Natural killer cell treated with Interleukin-12 subunit alpha and Interleukin-12 subunit beta and Interleukin-15 and Interleukin-18, amount 100 ng/mL, for 72 hours (primary cell): ENCODE measurements at regions not wholly inside any gene's neighbourhood (a gene's known extent, or its start where the extent isn't known, plus 50 kb on each side); places are given as distances from the start of the nearest gene placed in this dataset.
"Not testable (repeated sequence)": the region's sequence is repeated elsewhere in the genome, so short reads cannot be mapped to it uniquely, and the experiment has no call there.

Experiments used
- ATAC-seq, 2 donors: fragments of 150-1000 bp; cut with Tn5 transposase in 1 of 2; sonication (Bioruptor Pico), chemical (Tn5 transposase) in 1 of 2; 2 replicates each; pipeline ENCODE4 v1.10.0; 2021
- DNase-seq: peaks from one replicate; pipeline ENCODE4 v3.0.0; 2022; ENCODE audit warnings: low spot score
- H3K27ac Mint-ChIP-seq, 2 donors: 1 replicate in 1 of 2; 2 replicates in 1 of 2; pipeline ENCODE4 v1.8.0; 2022; ENCODE audit warnings: mixed read lengths in 2 of 2, mild to moderate bottlenecking in 1 of 2, moderate library complexity in 1 of 2
- H3K27me3 Mint-ChIP-seq, 2 donors: 1 replicate in 1 of 2; 2 replicates in 1 of 2; pipeline ENCODE4 v1.8.0; 2022; ENCODE audit warnings: mixed read lengths in 2 of 2
- H3K36me3 Mint-ChIP-seq: one replicate; pipeline ENCODE4 v1.8.0; 2022; ENCODE audit warnings: mixed read lengths
- H3K4me1 Mint-ChIP-seq, 2 donors: 1 replicate in 1 of 2; 2 replicates in 1 of 2; pipeline ENCODE4 v1.8.0; 2022; ENCODE audit warnings: low read depth in 2 of 2, mixed read lengths in 2 of 2, mild to moderate bottlenecking in 1 of 2
- H3K4me3 Mint-ChIP-seq: one replicate; pipeline ENCODE4 v1.8.0; 2022; ENCODE audit warnings: mixed read lengths
- H3K9me3 Mint-ChIP-seq: 2 replicates; pipeline ENCODE4 v1.8.0; 2022; ENCODE audit warnings: mixed read lengths

DNA sequence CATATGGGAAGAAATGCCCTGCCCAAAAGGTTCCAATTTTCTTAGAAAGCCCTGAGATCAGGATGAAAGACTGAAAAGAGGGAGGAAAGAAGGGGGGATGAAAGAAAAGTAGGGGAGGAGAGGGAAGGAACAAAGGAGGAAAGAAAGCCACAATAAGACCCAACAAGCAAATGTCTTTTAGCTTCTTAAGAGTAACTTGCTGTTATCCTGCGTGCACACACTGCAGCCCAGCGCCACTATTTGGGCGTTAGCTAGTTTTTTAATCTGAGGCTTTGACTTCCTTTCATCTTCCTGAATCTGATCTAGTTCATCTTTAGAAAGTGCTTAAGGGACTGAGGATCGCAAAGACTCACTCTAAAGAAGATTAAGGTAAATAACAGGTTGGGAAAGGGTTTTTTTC, 77.4 kb upstream of the HDDC2 start:
- ATAC-seq (no peak), DNase-seq (no peak)
- Mint-ChIP-seq H3K4me3 (no peak overlapping the region), H3K4me1 (no peaks in the 10 kb centered on the region), H3K36me3 (no peaks in the 10 kb centered on the region), H3K27ac (no peak overlapping the region), H3K9me3 (no peaks in the 10 kb centered on the region), H3K27me3 (peaks cover 27 to 67% of the 10 kb centered on the region in 2 donors)

DNA sequence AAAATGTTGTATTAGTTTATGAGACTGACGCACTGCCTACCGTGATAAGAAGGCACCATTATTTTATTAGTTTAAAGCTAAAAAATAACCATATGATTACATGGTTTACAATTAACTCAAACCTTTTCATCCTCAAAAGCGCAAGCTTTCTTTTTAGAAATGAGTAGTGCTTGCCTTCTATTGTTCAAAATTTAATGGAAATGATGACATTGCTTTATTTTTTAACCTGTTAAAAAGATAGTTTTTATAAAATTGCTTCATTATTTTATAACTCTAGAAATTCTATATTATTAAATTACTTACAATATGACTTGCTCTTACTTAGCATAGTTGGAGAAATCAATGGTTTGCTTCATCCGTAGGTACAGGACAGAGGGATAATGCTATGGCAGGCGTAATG, 78.7 kb upstream of the HDDC2 start:
- Mint-ChIP-seq H3K9me3 (no peaks in the 10 kb centered on the region), H3K4me3 (no peak overlapping the region), H3K4me1 (no peaks in the 10 kb centered on the region), H3K27ac (no peak overlapping the region), H3K36me3 (no peaks in the 10 kb centered on the region), H3K27me3 (peaks cover 27 to 69% of the 10 kb centered on the region in 2 donors)
- no peak for ATAC-seq
- no peak for DNase-seq

DNA sequence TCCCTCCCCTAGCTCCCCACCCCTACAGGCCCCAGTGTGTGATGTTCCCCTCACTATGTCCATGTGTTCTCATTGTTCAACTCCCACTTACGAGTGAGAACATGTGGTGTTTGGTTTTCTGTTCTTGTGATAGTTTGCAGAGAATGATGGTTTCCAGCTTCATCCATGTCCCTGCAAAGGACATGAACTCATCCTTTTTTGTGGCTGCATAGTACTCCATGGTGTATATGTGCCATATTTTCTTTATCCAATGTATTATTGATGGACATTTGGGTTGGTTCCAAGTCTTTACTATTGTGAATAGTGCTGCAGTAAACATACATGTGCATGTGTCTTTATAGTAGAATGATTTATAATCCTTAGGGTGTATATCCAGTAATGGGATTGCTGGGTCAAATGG, 84.6 kb upstream of the HDDC2 start:
- DNase-seq, H3K4me3 Mint-ChIP-seq, H3K4me1 Mint-ChIP-seq, H3K9me3 Mint-ChIP-seq, H3K27ac Mint-ChIP-seq, H3K36me3 Mint-ChIP-seq, ATAC-seq: not testable (repeated sequence)
- peaks cover 13 to 23% of the 10 kb centered on the region in 2 donors for H3K27me3 Mint-ChIP-seq

DNA sequence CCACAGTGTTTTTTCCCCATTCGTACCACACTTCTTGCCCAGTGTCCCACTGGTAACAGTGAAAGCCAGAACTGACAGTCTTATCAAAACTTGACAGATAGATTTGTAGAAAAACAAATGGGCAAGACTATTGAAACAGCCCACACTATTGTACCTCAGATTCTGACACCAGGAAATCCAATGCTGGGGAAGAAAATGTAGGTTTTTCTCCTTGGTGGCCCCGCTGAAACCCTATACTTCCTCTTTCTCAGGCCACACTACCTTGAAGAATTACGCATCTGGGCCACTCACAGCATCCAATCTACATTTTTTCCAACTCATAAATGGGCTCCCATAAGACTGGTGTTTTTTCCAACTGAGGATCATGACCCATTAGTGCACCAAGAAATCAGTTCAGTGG, 90.9 kb upstream of the HDDC2 start:
- H3K9me3 Mint-ChIP-seq, result no peaks in the 10 kb centered on the region
- ATAC-seq (no peak), DNase-seq (no peak)
- H3K4me1 Mint-ChIP-seq, result peaks cover 7 to 9% of the 10 kb centered on the region in 2 donors
- H3K27me3 Mint-ChIP-seq, result peaks cover 3 to 6% of the 10 kb centered on the region in 2 donors
- no peak overlapping the region for H3K4me3 Mint-ChIP-seq
- H3K27ac Mint-ChIP-seq, result no peak overlapping the region
- no peaks in the 10 kb centered on the region for H3K36me3 Mint-ChIP-seq

DNA sequence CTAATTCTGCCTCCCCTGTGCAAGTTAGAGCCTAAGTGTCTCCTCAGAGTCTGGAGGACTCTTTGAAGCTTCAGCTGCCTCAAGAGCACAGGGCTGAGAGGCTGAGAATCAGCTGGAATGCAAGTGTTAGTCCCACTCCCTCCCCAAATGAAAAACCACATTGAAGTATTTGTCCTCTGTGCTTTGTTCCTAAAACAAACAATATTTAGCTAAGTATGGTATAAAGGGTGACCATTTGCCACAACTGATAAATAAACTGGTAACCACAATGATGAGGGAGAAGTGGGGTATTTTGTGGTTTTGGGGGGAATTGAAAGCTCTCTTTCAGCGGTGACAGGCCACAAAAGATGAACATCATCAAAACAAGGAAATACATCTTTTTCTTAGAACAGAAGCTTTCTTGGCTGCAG, 91.7 kb upstream of the HDDC2 start:
- no peaks in the 10 kb centered on the region for H3K36me3 Mint-ChIP-seq
- ATAC-seq (no peak), DNase-seq (no peak)
- H3K4me3 Mint-ChIP-seq, result peak overlapping the region; percentile 7
- peaks cover 7 to 9% of the 10 kb centered on the region in 2 donors for H3K4me1 Mint-ChIP-seq
- peaks cover 6 to 7% of the 10 kb centered on the region in 2 donors for H3K27me3 Mint-ChIP-seq
- no peak overlapping the region for H3K27ac Mint-ChIP-seq
- no peaks in the 10 kb centered on the region for H3K9me3 Mint-ChIP-seq

DNA sequence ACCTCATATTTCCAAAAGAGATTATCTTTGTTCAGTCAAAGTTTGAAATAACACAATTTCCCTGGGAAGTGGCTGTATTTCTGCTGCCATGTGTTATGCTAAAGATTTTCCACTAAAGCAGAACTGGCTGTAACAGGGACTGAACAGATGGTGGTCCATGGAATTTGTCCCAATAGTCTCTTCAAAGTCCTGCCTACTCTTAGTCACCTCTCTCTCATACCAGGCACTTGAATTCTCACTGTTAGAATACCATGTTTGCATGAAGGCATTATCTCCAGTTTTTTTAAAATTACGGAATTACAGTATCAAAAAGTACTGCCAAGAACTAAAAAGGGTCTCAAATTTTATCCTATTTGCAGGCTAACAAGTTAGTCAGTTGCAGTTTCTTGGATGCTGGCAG, 105.0 kb upstream of the HDDC2 start:
- H3K36me3 Mint-ChIP-seq, result peaks cover 5% of the 10 kb centered on the region
- H3K27ac Mint-ChIP-seq, result no peak overlapping the region
- H3K9me3 Mint-ChIP-seq, result peaks cover 6% of the 10 kb centered on the region
- DNase-seq (no peak), ATAC-seq (no peak)
- peaks cover 13% of the 10 kb centered on the region in 2 donors for H3K27me3 Mint-ChIP-seq
- H3K4me1 Mint-ChIP-seq, result no peaks in the 10 kb centered on the region
- H3K4me3 Mint-ChIP-seq, result no peak overlapping the region

DNA sequence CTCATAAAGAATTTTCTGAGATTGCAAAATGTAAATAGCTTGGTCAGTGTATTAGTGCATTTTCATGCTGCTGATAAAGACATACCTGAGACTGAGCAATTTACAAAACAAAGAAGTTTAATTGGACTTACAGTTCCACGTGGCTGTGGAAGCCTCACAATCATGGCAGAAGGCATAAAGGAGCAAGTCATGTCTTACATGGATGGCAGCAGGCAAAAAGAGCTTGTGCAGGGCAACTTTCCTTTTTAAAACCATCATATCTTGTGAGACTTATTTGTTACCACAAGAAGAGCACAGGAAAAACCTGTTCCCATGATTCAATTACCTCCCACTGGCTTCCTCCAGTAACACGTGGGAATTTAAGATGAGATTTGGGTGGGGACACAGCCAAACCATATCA, 112.7 kb upstream of the HDDC2 start:
- H3K4me1 Mint-ChIP-seq, result no peaks in the 10 kb centered on the region
- no peak overlapping the region for H3K27ac Mint-ChIP-seq
- ATAC-seq (no peak), DNase-seq (no peak)
- H3K4me3 Mint-ChIP-seq, result no peak overlapping the region
- H3K36me3 Mint-ChIP-seq, result peaks cover 3% of the 10 kb centered on the region
- H3K27me3 Mint-ChIP-seq, result peaks cover 4 to 10% of the 10 kb centered on the region in 2 donors
- H3K9me3 Mint-ChIP-seq, result peaks cover 2% of the 10 kb centered on the region

DNA sequence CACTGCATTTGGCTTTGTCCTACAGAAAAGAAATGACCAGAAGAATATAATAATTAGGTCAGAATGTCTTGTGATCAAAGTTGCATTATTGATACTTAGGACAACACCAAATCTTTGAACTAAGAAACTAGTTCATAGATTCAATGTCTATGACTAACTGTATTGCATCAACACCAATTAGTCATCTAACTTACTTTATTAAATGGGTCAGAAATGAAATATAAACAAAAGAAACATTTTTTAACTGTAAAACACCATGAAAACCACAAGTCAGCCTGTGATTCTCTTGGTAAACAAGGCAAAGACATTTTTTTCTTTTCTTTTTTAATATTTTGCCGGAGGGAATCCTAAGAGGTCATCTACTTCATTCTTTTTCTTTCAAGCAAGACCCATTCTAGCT, 114.1 kb upstream of the HDDC2 start:
- Mint-ChIP-seq H3K27ac (no peak overlapping the region), H3K4me1 (no peaks in the 10 kb centered on the region), H3K9me3 (no peaks in the 10 kb centered on the region), H3K36me3 (no peaks in the 10 kb centered on the region), H3K4me3 (no peak overlapping the region), H3K27me3 (peaks cover 5 to 6% of the 10 kb centered on the region in 2 donors)
- DNase-seq, result no peak
- no peak for ATAC-seq

DNA sequence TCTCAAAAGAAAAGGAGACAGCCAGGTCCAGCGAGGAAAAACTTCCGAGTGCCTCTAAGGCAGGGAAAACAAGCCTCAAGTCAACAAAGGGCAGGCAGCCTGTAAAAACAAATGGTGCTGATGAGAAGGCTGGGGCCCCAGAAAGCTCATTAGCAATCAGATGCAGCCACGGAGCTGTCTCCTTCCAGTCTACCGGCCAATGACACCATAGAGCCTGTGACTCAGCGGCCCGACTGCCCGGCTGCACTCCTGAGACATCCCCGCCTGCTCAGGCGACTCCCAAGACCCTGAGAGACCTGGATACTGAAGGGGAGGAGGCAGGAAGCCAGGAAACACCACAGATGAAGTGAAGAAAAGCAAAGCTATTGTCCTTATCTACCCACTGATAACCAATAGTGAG, 120.1 kb upstream of the HDDC2 start:
- no peak for ATAC-seq
- Mint-ChIP-seq H3K36me3 (no peaks in the 10 kb centered on the region), H3K27ac (no peak overlapping the region)

DNA sequence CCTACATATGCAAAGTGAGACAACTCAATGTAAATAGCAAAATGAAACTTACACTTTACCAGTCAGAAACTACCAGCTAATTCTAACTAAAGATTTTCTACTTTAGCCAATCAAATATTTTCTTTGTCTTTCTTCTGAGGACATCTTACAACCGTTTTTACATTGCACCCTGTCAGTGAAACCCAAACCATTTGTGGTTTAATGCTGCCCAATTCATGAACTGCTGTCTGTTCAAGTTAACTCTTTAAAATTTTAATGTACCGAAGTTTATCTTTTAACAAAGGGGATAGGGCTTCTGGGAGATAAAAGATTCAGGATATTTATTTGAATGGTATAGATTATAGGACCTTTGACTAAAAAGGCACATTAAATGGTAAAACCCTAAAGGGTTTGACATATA, 121.3 kb upstream of the HDDC2 start:
- peaks cover 8 to 17% of the 10 kb centered on the region in 2 donors for H3K27me3 Mint-ChIP-seq
- no peak overlapping the region for H3K4me3 Mint-ChIP-seq
- H3K4me1 Mint-ChIP-seq, result no peaks in the 10 kb centered on the region
- H3K36me3 Mint-ChIP-seq, result no peaks in the 10 kb centered on the region
- no peaks in the 10 kb centered on the region for H3K9me3 Mint-ChIP-seq
- no peak overlapping the region for H3K27ac Mint-ChIP-seq
- no peak for DNase-seq
- no peak for ATAC-seq

More for the DNA sequence above, 120.1 kb upstream of the HDDC2 start:
- DNase-seq, result no peak
- Mint-ChIP-seq H3K27me3 (peaks cover 5 to 11% of the 10 kb centered on the region in 2 donors), H3K4me3 (no peak overlapping the region), H3K4me1 (no peaks in the 10 kb centered on the region), H3K9me3 (no peaks in the 10 kb centered on the region)

DNA sequence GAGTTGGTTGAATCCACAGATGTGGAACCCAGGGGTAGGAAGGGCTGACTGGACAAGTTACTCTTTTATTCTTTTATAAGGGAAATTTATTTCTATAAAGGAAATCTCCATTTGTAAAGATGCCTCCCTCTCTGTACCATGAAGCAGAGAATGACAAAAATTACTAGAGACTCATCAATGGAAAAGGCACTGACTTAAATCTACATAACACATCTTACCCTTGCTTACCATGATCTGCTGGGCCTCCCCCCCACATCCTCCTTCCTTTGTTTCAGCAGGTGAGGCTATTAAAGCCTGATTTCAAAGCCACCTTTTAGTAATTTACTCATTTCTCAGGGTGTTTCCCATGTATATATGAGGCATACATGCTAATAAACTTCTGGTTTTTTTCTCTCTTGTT, 130.2 kb upstream of the HDDC2 start:
- ATAC-seq (no peak), DNase-seq (no peak)
- Mint-ChIP-seq H3K36me3 (no peaks in the 10 kb centered on the region), H3K4me3 (no peak overlapping the region), H3K27me3 (peaks cover 12 to 36% of the 10 kb centered on the region in 2 donors), H3K4me1 (no peaks in the 10 kb centered on the region), H3K27ac (no peak overlapping the region), H3K9me3 (no peaks in the 10 kb centered on the region)

DNA sequence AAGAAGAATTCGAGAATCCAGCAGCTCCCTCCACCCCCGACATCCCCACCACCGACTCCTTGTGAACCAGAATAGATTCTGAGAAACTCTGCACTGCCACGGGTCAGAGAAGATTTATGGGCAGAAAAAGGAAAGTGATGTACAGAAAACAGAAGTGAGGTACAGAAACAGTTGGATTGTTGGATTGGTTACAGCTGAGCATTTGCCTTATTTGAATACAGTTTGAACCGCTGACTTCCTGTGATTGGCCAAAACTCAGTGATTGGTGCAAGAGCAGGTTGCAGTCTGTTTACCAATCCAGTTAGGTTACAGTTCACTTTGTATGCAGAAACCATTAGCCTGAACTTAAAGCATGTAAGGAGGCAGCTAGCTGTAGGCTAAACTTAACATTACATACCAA, 131.2 kb upstream of the HDDC2 start:
- no peak for ATAC-seq
- peaks cover 5% of the 10 kb centered on the region for H3K9me3 Mint-ChIP-seq
- H3K4me1 Mint-ChIP-seq, result no peaks in the 10 kb centered on the region
- no peak overlapping the region for H3K27ac Mint-ChIP-seq
- H3K36me3 Mint-ChIP-seq, result no peaks in the 10 kb centered on the region
- no peak for DNase-seq
- no peak overlapping the region for H3K4me3 Mint-ChIP-seq
- peaks cover 14 to 33% of the 10 kb centered on the region in 2 donors for H3K27me3 Mint-ChIP-seq

DNA sequence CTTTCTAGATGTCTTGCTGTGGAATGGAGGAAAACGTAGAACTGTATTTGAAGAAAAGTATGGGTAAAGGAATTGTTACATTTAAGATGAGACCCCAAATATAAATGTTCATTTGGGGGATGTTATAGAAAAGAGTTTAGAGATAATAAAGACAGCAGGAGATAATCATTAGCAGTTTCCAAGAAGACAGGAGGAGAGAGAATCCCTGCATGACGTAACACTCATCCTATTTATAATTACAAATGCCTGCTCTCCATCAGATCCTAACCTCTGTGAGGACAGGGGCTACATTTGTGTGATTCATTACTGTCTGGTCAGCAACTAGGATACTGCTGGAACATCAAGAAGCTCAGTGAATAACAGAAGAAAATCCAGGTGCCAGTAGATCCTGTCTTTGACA, 133.0 kb upstream of the HDDC2 start:
- no peaks in the 10 kb centered on the region for H3K36me3 Mint-ChIP-seq
- peaks cover 19 to 36% of the 10 kb centered on the region in 2 donors for H3K27me3 Mint-ChIP-seq
- ATAC-seq (no peak), DNase-seq (no peak)
- no peak overlapping the region for H3K27ac Mint-ChIP-seq
- H3K4me3 Mint-ChIP-seq, result no peak overlapping the region
- H3K4me1 Mint-ChIP-seq, result no peaks in the 10 kb centered on the region
- H3K9me3 Mint-ChIP-seq, result peaks cover 10% of the 10 kb centered on the region

DNA sequence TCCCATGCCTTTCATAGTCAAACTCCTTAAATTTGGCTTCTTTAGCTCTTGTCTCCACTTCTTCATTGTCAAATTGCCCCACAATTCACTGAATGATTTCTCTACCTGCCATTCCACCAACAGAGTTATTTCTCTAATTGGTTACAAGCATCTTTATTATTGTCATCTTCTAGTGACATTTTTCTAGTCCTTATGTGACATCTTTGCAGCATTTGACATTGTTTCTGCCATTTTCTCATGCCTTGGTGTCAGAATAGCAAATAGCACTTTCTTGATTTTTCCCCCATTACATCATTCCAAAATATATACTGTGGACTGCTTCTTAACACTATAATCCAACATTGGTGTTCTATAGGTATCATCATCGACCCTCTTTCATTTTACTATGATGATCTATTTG, 137.7 kb upstream of the HDDC2 start:
- ATAC-seq, result no peak
- DNase-seq, result no peak
- Mint-ChIP-seq H3K27me3 (peaks cover 13 to 24% of the 10 kb centered on the region in 2 donors), H3K9me3 (peaks cover 10% of the 10 kb centered on the region), H3K27ac (no peak overlapping the region), H3K4me1 (no peaks in the 10 kb centered on the region), H3K36me3 (no peaks in the 10 kb centered on the region), H3K4me3 (no peak overlapping the region)
